Fibroblast of lung (primary cell): ENCODE measurements at regions not wholly inside any gene's neighbourhood (a gene's known extent, or its start where the extent isn't known, plus 50 kb on each side); places are given as distances from the start of the nearest gene placed in this dataset.

Source experiments
- CTCF ChIP-seq, 2 donors: IDR thresholded peaks in 1 of 2; conservative IDR thresholded peaks in 1 of 2; 1 replicate in 1 of 2; 2 replicates in 1 of 2; pipeline ENCODE4 v1.5.1; 2011 to 2012; ENCODE audit warnings: low read length in 2 of 2, control low read depth in 1 of 2, inconsistent platforms in 1 of 2, low read depth in 1 of 2, mild to moderate bottlenecking in 1 of 2
- EZH2 ChIP-seq: IDR thresholded peaks from 2 replicates; pipeline ENCODE4 v1.5.1; 2012; ENCODE audit warnings: low read length, control low read depth, mild to moderate bottlenecking; ENCODE audit errors: missing control alignments

GRCh38 chr16:8108991-8109509 is 481.3 kb downstream of the TMEM114 start:
- TF ChIP-seq CTCF (conservative IDR thresholded peaks at IDR 0.05 in 1 of 2, IDR thresholded peaks at IDR 0.05 in 1 of 2; ENCODE audit: low read depth in 1 of 2, low read length in 2 of 2) (no peak), EZH2 (no peak)
